ENCODE measurements at regions not wholly inside any gene's neighbourhood (a gene's known extent, or its start where the extent isn't known, plus 50 kb on each side); places are given as distances from the start of the nearest gene placed in this dataset.
"Not testable (repeated sequence)": the region's sequence is repeated elsewhere in the genome, so short reads cannot be mapped to it uniquely, and the experiment has no call there.

GRCh38 chr5:34439601-34440000, 216.5 kb upstream of the RAI14 start:
- no peak overlapping the region for H3K4me3 ChIP-seq (ENCODE audit: low read depth, low read length)
- TF ChIP-seq CTCF (IDR thresholded peaks at IDR 0.05; ENCODE audit: borderline replicate concordance, insufficient read depth, low read depth, low read length), result no peak

GRCh38 chr5:34441767-34442166, 214.4 kb upstream of the RAI14 start:
- not testable (repeated sequence) for H3K4me3 ChIP-seq (ENCODE audit: low read depth, low read length)

DNA sequence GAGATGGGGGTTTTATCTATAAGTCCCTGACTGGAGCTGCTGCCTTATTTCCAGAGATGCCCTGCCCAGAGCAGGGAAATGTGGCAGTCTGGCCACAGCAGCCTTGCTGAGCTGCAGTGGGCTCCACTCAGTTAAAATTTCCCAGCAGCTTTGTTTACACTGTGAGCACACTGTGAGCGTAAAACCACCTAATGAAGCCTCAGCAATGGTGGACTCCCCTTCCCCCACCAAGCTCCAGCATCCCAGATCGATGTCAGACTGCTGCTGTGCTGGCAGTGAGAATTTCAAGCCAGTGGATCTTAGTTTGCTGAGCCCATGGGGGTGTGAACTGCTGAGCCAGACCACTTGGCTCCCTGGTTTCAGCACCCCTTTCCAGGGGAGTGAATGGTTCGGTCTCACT, 208.7 kb upstream of the RAI14 start:
- TF ChIP-seq CTCF (IDR thresholded peaks at IDR 0.05; ENCODE audit: borderline replicate concordance, insufficient read depth, low read depth, low read length), result no peak
- no peak overlapping the region for H3K4me3 ChIP-seq (ENCODE audit: low read depth, low read length)

DNA sequence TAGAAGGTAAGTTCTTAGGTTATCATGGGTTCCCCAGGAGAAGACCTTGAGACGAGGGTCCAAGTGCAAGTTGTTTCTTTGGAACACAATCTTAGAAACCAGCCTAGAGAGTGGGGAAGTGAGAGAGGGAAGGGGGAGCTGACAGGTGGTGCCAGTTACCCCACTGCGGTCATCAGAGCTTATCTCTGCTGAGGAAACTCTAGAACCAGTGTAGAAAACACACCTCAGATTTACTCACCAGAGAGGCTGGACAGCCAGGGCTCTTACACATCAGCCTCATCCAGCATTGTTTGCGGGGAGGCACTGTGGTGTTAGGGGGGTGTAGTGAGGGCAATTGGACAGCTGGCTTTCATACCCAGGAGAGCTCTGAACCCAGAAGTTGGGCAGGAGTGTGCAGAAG, 206.5 kb upstream of the RAI14 start:
- no peak for TF ChIP-seq CTCF (IDR thresholded peaks at IDR 0.05; ENCODE audit: borderline replicate concordance, insufficient read depth, low read depth, low read length)

GRCh38 chr5:34450338-34450737, 205.8 kb upstream of the RAI14 start:
- H3K4me3 ChIP-seq (ENCODE audit: low read depth, low read length), result no peak overlapping the region
- TF ChIP-seq CTCF (IDR thresholded peaks at IDR 0.05; ENCODE audit: borderline replicate concordance, insufficient read depth, low read depth, low read length), result no peak

More for the DNA sequence above, 206.5 kb upstream of the RAI14 start:
- H3K4me3 ChIP-seq (ENCODE audit: low read depth, low read length), result no peak overlapping the region

GRCh38 chr5:34452170-34452828, 203.8 kb upstream of the RAI14 start:
- no peak overlapping the region for H3K4me3 ChIP-seq (ENCODE audit: low read depth, low read length)
- 0 out of 2 replicates have a peak, but pooled peaks have one; percentile 11 for TF ChIP-seq CTCF (IDR thresholded peaks at IDR 0.05; ENCODE audit: borderline replicate concordance, insufficient read depth, low read depth, low read length)

DNA sequence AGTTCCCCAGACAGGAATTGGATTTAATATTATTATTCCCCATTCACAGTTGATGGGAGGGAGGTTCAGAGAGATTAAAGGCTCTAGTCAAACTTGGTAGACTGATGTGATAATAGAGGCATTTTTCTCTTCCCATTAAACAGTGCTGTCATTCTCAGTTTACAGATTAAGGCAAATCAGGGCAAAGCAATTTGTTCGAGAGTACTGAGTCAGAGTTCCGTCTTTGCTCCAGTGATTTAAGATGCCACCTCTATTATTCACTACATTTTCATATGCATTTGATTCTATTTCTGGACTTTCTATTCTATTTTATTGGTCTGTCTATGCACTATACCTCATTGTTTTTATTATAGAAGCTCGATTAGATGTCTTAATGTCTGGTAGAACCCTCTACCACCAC, 201.0 kb upstream of the RAI14 start:
- TF ChIP-seq CTCF (IDR thresholded peaks at IDR 0.05; ENCODE audit: borderline replicate concordance, insufficient read depth, low read depth, low read length), result no peak
- H3K4me3 ChIP-seq (ENCODE audit: low read depth, low read length), result no peak overlapping the region

Data from GM12875 (cell line).